DMS79 treated with DMSO at 0.1 percent for 48 hours (cell line): ENCODE measurements at regions not wholly inside any gene's neighbourhood (a gene's known extent, or its start where the extent isn't known, plus 50 kb on each side); places are given as distances from the start of the nearest gene placed in this dataset.

Experiments
- DNase-seq: peaks from one replicate; lab custom pipeline; 2025; lab: John Stamatoyannopoulos, UW

- DNase-seq = no peak
These were observed 257.0 kb upstream of the C11orf87 start for GRCh38 chr11:109165035-109165434.

- DNase-seq = no peak
These were observed 255.5 kb upstream of the C11orf87 start for GRCh38 chr11:109166441-109166840.

- DNase-seq = no peak
These were observed 248.5 kb upstream of the C11orf87 start for GRCh38 chr11:109173504-109173903.

GRCh38 chr11:109184376-109184775 lies 237.6 kb upstream of the C11orf87 start:
- DNase-seq = no peak

GRCh38 chr11:109192864-109193263 lies 229.1 kb upstream of the C11orf87 start:
- DNase-seq = no peak

GRCh38 chr11:109193880-109194279 lies 228.1 kb upstream of the C11orf87 start:
- no peak for DNase-seq

- DNase-seq = no peak
These were observed 226.0 kb upstream of the C11orf87 start for GRCh38 chr11:109196016-109196415.

GRCh38 chr11:109197656-109198055 lies 224.3 kb upstream of the C11orf87 start:
- DNase-seq = no peak

- no peak for DNase-seq
These were observed 218.8 kb upstream of the C11orf87 start for GRCh38 chr11:109203176-109203575.

- DNase-seq = no peak
These were observed 216.7 kb upstream of the C11orf87 start for GRCh38 chr11:109205312-109205711.

- DNase-seq = no peak
These were observed 213.9 kb upstream of the C11orf87 start for GRCh38 chr11:109208121-109208520.

GRCh38 chr11:109209572-109209971 lies 212.4 kb upstream of the C11orf87 start:
- no peak for DNase-seq

GRCh38 chr11:109221190-109221589 lies 200.8 kb upstream of the C11orf87 start:
- DNase-seq = no peak

GRCh38 chr11:109222761-109223160 lies 199.2 kb upstream of the C11orf87 start:
- no peak for DNase-seq

- no peak for DNase-seq
These were observed 198.5 kb upstream of the C11orf87 start for GRCh38 chr11:109223451-109223850.

- no peak for DNase-seq
These were observed 192.3 kb upstream of the C11orf87 start for GRCh38 chr11:109229682-109230081.

- no peak for DNase-seq
These were observed 185.8 kb upstream of the C11orf87 start for GRCh38 chr11:109236188-109236587.

GRCh38 chr11:109236696-109237095 lies 185.3 kb upstream of the C11orf87 start:
- DNase-seq = no peak

GRCh38 chr11:109237636-109238035 lies 184.4 kb upstream of the C11orf87 start:
- DNase-seq = peak; percentile 10

GRCh38 chr11:109241988-109242536 lies 179.9 kb upstream of the C11orf87 start:
- DNase-seq = no peak

GRCh38 chr11:109247071-109247470 lies 174.9 kb upstream of the C11orf87 start:
- no peak for DNase-seq

- DNase-seq = peak; percentile 68
These were observed 172.4 kb upstream of the C11orf87 start for GRCh38 chr11:109249597-109249996.

- DNase-seq = no peak
These were observed 170.8 kb upstream of the C11orf87 start for GRCh38 chr11:109251230-109251629.

- no peak for DNase-seq
These were observed 157.9 kb upstream of the C11orf87 start for GRCh38 chr11:109264128-109264527.
